Activated CD8-positive, alpha-beta T cell treated with anti-CD3 and anti-CD28 coated beads, Interleukin-2, amount 10 ng/mL, durations not matched to agents 7 days and 5 days (primary cell): ENCODE measurements at regions not wholly inside any gene's neighbourhood (a gene's known extent, or its start where the extent isn't known, plus 50 kb on each side); places are given as distances from the start of the nearest gene placed in this dataset.

Source experiments
- ATAC-seq: fragments of 150-1000 bp; cut with Tn5 transposase; one replicate; pipeline ENCODE4 v1.10.0; 2021; ENCODE audit warnings: moderate library complexity
- CTCF ChIA-PET: fragments of 350-600 bp; sonication (Branson Sonifier 250); formaldehyde crosslinking; loops from one replicate; lab custom pipeline; 2021; ENCODE audit warnings: antibody characterized with exemption; lab: Charles Lee
- POLR2A ChIA-PET: fragments of 350-600 bp; sonication (Branson Sonifier 250); formaldehyde crosslinking; loops from one replicate; lab custom pipeline; 2021; ENCODE audit warnings: antibody characterized with exemption; lab: Charles Lee
- DNase-seq: peaks from one replicate; pipeline ENCODE4 v3.0.0-alpha.2; 2020
- H3K27ac Mint-ChIP-seq: one replicate; pipeline ENCODE4 v1.8.0; 2021; ENCODE audit warnings: mild to moderate bottlenecking, mixed read lengths
- H3K27me3 Mint-ChIP-seq: one replicate; pipeline ENCODE4 v1.8.0; 2021; ENCODE audit warnings: low read depth, mixed read lengths
- H3K36me3 Mint-ChIP-seq: one replicate; pipeline ENCODE4 v1.8.0; 2021; ENCODE audit warnings: low read depth, mixed read lengths
- H3K4me1 Mint-ChIP-seq: one replicate; pipeline ENCODE4 v1.8.0; 2021; ENCODE audit warnings: low read depth, mixed read lengths
- H3K4me3 Mint-ChIP-seq: one replicate; pipeline ENCODE4 v1.8.0; 2021; ENCODE audit warnings: mild to moderate bottlenecking, mixed read lengths
- H3K9me3 Mint-ChIP-seq: one replicate; pipeline ENCODE4 v1.8.0; 2022; ENCODE audit warnings: mixed read lengths; ENCODE audit not compliant: insufficient read depth

DNA sequence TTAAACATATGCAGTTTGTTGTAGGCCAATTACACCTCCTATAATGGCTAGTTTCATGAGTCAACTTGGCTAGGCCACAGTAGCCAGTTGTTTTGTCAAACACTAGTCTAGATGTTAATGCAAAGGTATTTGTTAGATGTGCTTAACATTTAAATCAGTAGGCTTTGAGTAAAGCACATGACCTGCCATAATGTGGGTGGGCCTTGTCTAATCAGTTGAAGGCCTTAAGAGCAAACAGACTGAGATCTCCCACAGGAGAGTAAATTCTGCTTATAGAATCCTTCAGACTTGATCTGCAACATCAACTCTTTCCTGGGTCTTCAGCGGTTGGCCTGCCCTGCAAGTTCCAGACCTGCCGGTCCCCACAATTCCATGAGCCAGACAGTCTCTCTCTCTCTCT lies 1345.9 kb downstream of the BRD1 start:
- Mint-ChIP-seq H3K36me3 (no peaks in the 10 kb centered on the region), H3K4me3 (no peak overlapping the region), H3K9me3 (no peaks in the 10 kb centered on the region), H3K27ac (no peak overlapping the region), H3K27me3 (peaks cover 6% of the 10 kb centered on the region), H3K4me1 (no peaks in the 10 kb centered on the region)
- CTCF ChIA-PET = no interaction called here
- ATAC-seq (no peak), DNase-seq (no peak)
- POLR2A ChIA-PET = no interaction called here

- no peak overlapping the region for H3K27ac Mint-ChIP-seq
- no peaks in the 10 kb centered on the region for H3K27me3 Mint-ChIP-seq
- H3K4me3 Mint-ChIP-seq = no peak overlapping the region
- ChIA-PET POLR2A (no interaction called here), CTCF (no interaction called here)
- H3K4me1 Mint-ChIP-seq = no peaks in the 10 kb centered on the region
- DNase-seq (no peak), ATAC-seq (no peak)
- no peaks in the 10 kb centered on the region for H3K36me3 Mint-ChIP-seq
- no peaks in the 10 kb centered on the region for H3K9me3 Mint-ChIP-seq
Observed at GRCh38 chr22:48478529-48479265, 1349.0 kb downstream of the BRD1 start.

DNA sequence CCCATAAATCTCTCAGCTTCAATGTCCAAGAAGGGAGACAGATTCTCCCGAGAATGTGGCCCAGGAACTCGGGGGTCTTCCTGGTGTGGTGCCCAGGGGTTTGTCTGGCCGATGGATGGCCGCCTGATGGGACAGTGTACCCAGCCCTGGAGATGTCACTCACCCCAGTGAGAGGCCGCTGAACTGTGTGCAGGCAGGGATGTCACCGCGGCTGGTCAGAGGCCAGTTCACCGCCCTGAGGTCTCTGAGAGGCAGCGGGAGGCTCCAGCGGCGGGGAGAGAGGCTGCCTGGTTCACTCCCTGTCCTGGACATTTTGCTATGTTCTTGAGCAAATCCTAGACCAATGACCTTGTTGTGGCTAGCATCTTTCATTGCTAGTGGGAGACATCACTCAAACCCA lies 1349.5 kb downstream of the BRD1 start:
- POLR2A ChIA-PET = no interaction called here
- CTCF ChIA-PET = no interaction called here
- DNase-seq = no peak
- Mint-ChIP-seq H3K4me3 (no peak overlapping the region), H3K27ac (no peak overlapping the region), H3K4me1 (no peaks in the 10 kb centered on the region), H3K27me3 (no peaks in the 10 kb centered on the region), H3K36me3 (no peaks in the 10 kb centered on the region), H3K9me3 (no peaks in the 10 kb centered on the region)
- no peak for ATAC-seq

DNA sequence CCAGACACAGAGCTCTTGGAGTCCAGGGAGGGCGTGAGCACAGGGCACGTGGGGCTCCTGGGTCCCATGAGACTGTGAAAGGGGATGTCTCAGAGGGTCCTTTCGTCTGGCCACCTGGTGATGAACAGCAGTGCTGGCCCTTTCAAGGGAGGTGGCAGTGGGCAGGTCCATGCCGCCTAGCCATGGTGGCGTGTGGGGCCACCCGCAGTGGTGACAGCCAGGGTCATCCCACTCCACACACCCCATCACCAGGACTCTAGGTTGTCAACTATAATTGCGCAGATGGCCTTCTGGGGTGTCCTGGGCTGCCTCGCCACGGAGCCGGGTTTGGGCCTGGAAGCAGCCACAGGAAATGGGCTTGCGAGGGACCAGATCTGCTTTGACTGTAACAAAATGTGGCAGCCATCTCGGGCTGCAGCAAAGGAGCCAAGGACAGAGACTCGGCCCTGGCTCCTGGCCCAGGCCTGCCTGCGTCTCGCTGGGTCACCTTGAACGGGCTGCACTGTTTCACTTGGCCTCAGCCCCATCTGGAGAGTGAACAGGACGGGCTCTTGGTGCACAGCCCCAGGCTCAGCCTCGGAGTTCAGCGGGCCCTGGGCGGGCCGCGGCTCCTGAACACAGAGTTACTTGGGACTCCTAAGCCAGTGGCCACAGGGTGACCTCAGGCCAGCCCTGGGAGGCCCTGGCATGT lies 1350.5 kb downstream of the BRD1 start:
- no peak overlapping the region for H3K27ac Mint-ChIP-seq
- ChIA-PET CTCF (no interaction called here), POLR2A (no interaction called here)
- no peaks in the 10 kb centered on the region for H3K27me3 Mint-ChIP-seq
- H3K36me3 Mint-ChIP-seq = no peaks in the 10 kb centered on the region
- H3K4me3 Mint-ChIP-seq = no peak overlapping the region
- H3K9me3 Mint-ChIP-seq = no peaks in the 10 kb centered on the region
- H3K4me1 Mint-ChIP-seq = no peaks in the 10 kb centered on the region
- no peak for DNase-seq
- ATAC-seq = no peak

DNA sequence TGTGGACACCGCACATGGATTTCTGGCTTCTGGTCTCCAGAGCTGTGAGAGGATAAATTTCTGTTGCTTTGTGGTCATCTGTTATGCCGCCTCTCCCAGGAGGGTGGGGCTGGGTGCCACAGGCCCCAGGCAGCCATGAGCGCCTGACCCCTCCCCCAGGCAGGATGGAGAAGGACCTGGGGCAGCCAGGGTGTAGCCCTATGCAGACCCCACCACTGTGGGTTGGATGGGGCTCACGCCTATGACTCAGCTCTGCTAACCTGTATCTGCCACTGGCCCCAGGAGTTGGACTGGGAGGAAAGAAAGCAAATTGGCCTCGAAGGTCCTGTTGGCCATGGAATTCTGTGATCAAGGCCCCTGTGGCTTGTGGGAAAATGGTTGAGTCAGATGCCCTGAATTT lies 1351.1 kb downstream of the BRD1 start:
- CTCF ChIA-PET = no interaction called here
- H3K4me3 Mint-ChIP-seq = no peak overlapping the region
- no peaks in the 10 kb centered on the region for H3K4me1 Mint-ChIP-seq
- no peak for ATAC-seq
- H3K36me3 Mint-ChIP-seq = no peaks in the 10 kb centered on the region
- H3K27ac Mint-ChIP-seq = no peak overlapping the region
- no peaks in the 10 kb centered on the region for H3K27me3 Mint-ChIP-seq
- POLR2A ChIA-PET = no interaction called here
- no peak for DNase-seq
- H3K9me3 Mint-ChIP-seq = no peaks in the 10 kb centered on the region

- H3K4me3 Mint-ChIP-seq = no peak overlapping the region
Observed at GRCh38 chr22:48475661-48476345, 1351.9 kb downstream of the BRD1 start.

GRCh38 chr22:48474881-48475280 lies 1352.8 kb downstream of the BRD1 start:
- ChIA-PET CTCF (no interaction called here), POLR2A (no interaction called here)
- Mint-ChIP-seq H3K9me3 (no peaks in the 10 kb centered on the region), H3K4me1 (no peaks in the 10 kb centered on the region), H3K4me3 (no peak overlapping the region), H3K27me3 (no peaks in the 10 kb centered on the region), H3K27ac (no peak overlapping the region), H3K36me3 (no peaks in the 10 kb centered on the region)
- ATAC-seq (no peak), DNase-seq (no peak)

More at GRCh38 chr22:48475661-48476345, 1351.9 kb downstream of the BRD1 start:
- H3K27me3 Mint-ChIP-seq = no peaks in the 10 kb centered on the region
- DNase-seq = no peak
- H3K27ac Mint-ChIP-seq = no peak overlapping the region
- no peaks in the 10 kb centered on the region for H3K4me1 Mint-ChIP-seq
- H3K36me3 Mint-ChIP-seq = no peaks in the 10 kb centered on the region
- CTCF ChIA-PET = interaction anchor here (0.7 kb wide), 1 partner anchor 437 kb away, joined by 3 read pairs; no protein-coding TSS in a partner anchor
- no peaks in the 10 kb centered on the region for H3K9me3 Mint-ChIP-seq
- POLR2A ChIA-PET = no interaction called here
- ATAC-seq = no peak

DNA sequence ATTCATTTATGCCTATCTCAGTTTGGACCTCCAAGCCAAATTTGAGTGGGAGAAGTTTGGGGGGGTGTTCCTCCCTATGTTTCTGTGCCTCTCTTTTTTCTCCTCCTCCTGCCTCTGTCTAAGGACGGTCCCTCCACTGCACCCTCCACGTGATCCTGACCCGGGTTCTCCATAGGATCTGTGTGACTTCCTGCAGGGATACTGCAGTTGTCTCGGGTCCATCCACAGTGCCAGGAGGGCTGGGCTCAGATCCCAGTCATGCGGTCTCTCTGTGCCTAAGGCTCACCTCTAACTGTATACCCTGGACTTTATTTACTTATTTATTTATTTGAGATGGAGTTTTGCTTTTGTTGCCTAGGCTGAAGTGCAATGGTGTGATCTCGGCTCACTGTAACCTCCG lies 1354.5 kb downstream of the BRD1 start:
- H3K4me3 Mint-ChIP-seq = no peak overlapping the region
- no peaks in the 10 kb centered on the region for H3K27me3 Mint-ChIP-seq
- H3K9me3 Mint-ChIP-seq = no peaks in the 10 kb centered on the region
- POLR2A ChIA-PET = no interaction called here
- ATAC-seq (no peak), DNase-seq (no peak)
- no peak overlapping the region for H3K27ac Mint-ChIP-seq
- H3K36me3 Mint-ChIP-seq = no peaks in the 10 kb centered on the region
- H3K4me1 Mint-ChIP-seq = no peaks in the 10 kb centered on the region
- CTCF ChIA-PET = no interaction called here

DNA sequence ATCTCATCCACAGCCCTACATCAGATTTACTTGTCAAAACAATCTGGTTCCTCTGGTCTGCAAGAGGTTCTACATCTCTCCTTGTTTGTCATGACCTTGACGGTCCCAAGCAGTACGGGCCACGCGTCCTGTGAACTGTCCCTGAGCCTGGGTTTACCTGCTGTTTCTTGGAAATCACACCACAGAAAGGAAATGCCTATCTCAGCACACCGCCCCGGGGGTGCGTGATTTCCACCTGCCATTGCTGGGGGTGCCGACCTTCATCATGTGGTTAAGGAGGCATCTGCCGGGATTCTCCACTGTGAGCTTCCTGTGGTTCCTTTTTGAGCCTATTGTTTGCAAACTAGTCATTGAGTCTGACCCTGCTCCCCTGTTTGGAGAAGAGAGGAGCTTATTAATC lies 1363.4 kb downstream of the BRD1 start:
- DNase-seq (no peak), ATAC-seq (no peak)
- no peaks in the 10 kb centered on the region for H3K4me1 Mint-ChIP-seq
- no peak overlapping the region for H3K27ac Mint-ChIP-seq
- H3K36me3 Mint-ChIP-seq = no peaks in the 10 kb centered on the region
- H3K27me3 Mint-ChIP-seq = no peaks in the 10 kb centered on the region
- no peak overlapping the region for H3K4me3 Mint-ChIP-seq
- ChIA-PET CTCF (no interaction called here), POLR2A (no interaction called here)
- H3K9me3 Mint-ChIP-seq = no peaks in the 10 kb centered on the region

DNA sequence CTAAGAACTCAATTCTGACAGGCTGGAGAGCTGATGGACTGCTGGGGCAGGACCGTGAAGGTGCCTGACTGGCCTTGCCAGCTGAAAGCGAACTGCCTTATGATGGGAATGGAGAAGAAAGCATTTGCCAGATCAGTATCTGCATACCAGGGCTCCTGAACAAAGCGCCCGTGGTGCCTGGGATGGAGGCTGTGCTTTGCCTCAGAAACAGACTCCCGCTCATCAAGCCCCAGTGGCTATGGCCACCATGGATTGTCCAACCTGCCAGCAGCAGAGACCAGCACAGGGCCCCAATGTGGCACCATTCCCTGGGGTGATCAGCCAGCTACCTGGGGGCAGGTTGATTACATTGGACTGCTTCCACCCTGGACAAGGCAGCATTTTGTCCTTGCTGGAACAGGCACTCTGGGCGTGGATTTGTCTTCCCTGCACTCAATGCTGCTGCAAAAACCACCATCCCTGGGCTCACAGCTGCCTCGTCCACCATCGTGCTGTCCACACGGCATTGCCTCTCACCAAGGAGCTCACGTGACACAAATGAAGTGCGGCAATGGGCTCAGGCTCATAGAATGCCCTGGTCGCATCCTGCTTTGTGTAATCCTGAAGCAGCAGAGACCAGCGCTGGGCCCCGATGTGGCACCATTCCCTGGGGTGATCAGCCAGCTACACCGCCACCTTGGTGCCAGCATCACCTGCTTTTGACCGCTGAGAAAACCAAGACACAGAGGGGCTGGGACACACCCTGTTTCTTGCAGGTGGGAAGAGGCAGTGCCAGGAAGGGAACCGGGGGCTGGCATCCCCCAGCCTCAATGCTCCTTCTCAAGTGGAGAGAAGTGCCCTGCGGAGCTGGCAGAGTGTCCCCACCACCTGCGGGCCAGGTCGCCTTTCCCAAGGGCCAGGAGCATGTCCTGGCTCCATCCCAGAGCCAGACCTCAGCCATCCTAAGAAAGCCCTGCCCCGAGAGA lies 1367.5 kb downstream of the BRD1 start:
- H3K9me3 Mint-ChIP-seq = no peaks in the 10 kb centered on the region

DNA sequence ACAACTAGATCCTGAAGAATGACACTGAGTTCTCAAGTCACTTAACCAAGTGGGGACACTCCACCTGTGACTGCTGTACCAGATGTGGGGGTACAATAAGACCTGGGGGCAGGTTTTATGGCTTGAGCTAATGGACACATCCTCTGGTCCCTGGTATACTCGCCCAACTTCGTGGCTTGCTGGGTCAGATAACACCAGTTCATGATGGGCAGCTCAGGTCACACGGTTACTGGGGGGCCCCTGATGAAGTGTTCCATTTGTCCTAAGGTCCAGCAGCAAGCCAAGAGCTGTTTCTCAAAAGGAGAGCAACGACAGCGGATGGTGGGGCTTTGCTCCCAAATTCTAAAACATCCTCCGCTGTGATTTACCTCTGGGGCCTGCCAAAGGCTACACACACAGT lies 1368.4 kb downstream of the BRD1 start:
- no peaks in the 10 kb centered on the region for H3K27me3 Mint-ChIP-seq
- ChIA-PET POLR2A (no interaction called here), CTCF (no interaction called here)
- no peaks in the 10 kb centered on the region for H3K4me1 Mint-ChIP-seq
- no peak for ATAC-seq
- no peak overlapping the region for H3K4me3 Mint-ChIP-seq
- no peaks in the 10 kb centered on the region for H3K9me3 Mint-ChIP-seq
- DNase-seq = no peak
- no peak overlapping the region for H3K27ac Mint-ChIP-seq
- no peaks in the 10 kb centered on the region for H3K36me3 Mint-ChIP-seq

More for the DNA sequence above, 1367.5 kb downstream of the BRD1 start:
- Mint-ChIP-seq H3K4me1 (no peaks in the 10 kb centered on the region), H3K27me3 (no peaks in the 10 kb centered on the region), H3K27ac (no peak overlapping the region), H3K4me3 (no peak overlapping the region), H3K36me3 (no peaks in the 10 kb centered on the region)
- ATAC-seq (no peak), DNase-seq (no peak)
- ChIA-PET POLR2A (no interaction called here), CTCF (no interaction called here)
